ENCODE measurements at regions not wholly inside any gene's neighbourhood (a gene's known extent, or its start where the extent isn't known, plus 50 kb on each side); places are given as distances from the start of the nearest gene placed in this dataset.
"Not testable (repeated sequence)": the region's sequence is repeated elsewhere in the genome, so short reads cannot be mapped to it uniquely, and the experiment has no call there.

- no peak for DNase-seq
These were observed 108.8 kb upstream of the SLC1A4 start for GRCh38 chr2:64880193-64880951.

GRCh38 chr2:64881037-64881492 is 108.1 kb upstream of the SLC1A4 start:
- no peak for DNase-seq

- DNase-seq = no peak
These were observed 101.6 kb upstream of the SLC1A4 start for GRCh38 chr2:64887565-64887964.

GRCh38 chr2:64888591-64889309 is 100.4 kb upstream of the SLC1A4 start:
- DNase-seq = peak in 1 of 2 donors; percentile 33

GRCh38 chr2:64889803-64890202 is 99.4 kb upstream of the SLC1A4 start:
- DNase-seq = no peak

GRCh38 chr2:64896572-64896971 is 92.6 kb upstream of the SLC1A4 start:
- not testable (repeated sequence) for DNase-seq

- DNase-seq = no peak
These were observed 89.9 kb upstream of the SLC1A4 start for GRCh38 chr2:64899081-64899865.

GRCh38 chr2:64899876-64900275 is 89.3 kb upstream of the SLC1A4 start:
- peak; percentile 30 to 52 for DNase-seq

GRCh38 chr2:64904413-64905329 is 84.5 kb upstream of the SLC1A4 start:
- peak; percentile 63 to 70 for DNase-seq

- DNase-seq = no peak
These were observed 83.7 kb upstream of the SLC1A4 start for GRCh38 chr2:64905338-64906024.

- no peak for DNase-seq
These were observed 82.2 kb upstream of the SLC1A4 start for GRCh38 chr2:64906853-64907536.

GRCh38 chr2:64908406-64908805 is 80.8 kb upstream of the SLC1A4 start:
- DNase-seq = no peak

GRCh38 chr2:64910523-64910922 is 78.7 kb upstream of the SLC1A4 start:
- DNase-seq = no peak

GRCh38 chr2:64910972-64911433 is 78.2 kb upstream of the SLC1A4 start:
- peak in 1 of 2 donors; percentile 43 for DNase-seq

GRCh38 chr2:64913357-64913869 is 75.8 kb upstream of the SLC1A4 start:
- no peak for DNase-seq

GRCh38 chr2:64914247-64914646 is 75.0 kb upstream of the SLC1A4 start:
- DNase-seq = no peak

- no peak for DNase-seq
These were observed 74.3 kb upstream of the SLC1A4 start for GRCh38 chr2:64914735-64915509.

GRCh38 chr2:64915510-64915900 is 73.7 kb upstream of the SLC1A4 start:
- DNase-seq = no peak

GRCh38 chr2:64918220-64918886 is 70.8 kb upstream of the SLC1A4 start:
- DNase-seq = no peak
